ENCODE measurements at regions not wholly inside any gene's neighbourhood (a gene's known extent, or its start where the extent isn't known, plus 50 kb on each side); places are given as distances from the start of the nearest gene placed in this dataset.
"Not testable (repeated sequence)": the region's sequence is repeated elsewhere in the genome, so short reads cannot be mapped to it uniquely, and the experiment has no call there.

GRCh38 chr9:97186493-97186892 is 121.0 kb upstream of the CCDC180 start:
- no peak overlapping the region for H3K4me3 ChIP-seq (ENCODE audit: low read depth, low read length)

GRCh38 chr9:97182532-97182931 is 124.9 kb upstream of the CCDC180 start:
- H3K4me3 ChIP-seq (ENCODE audit: low read depth, low read length); DNase-seq (ENCODE audit: low read depth): not testable (repeated sequence)

More at GRCh38 chr9:97186493-97186892, 121.0 kb upstream of the CCDC180 start:
- DNase-seq (ENCODE audit: low read depth) = no peak

GRCh38 chr9:97179616-97180015 is 127.8 kb upstream of the CCDC180 start:
- DNase-seq (ENCODE audit: low read depth) = no peak
- H3K4me3 ChIP-seq (ENCODE audit: low read depth, low read length) = no peak overlapping the region

- DNase-seq (ENCODE audit: low read depth) = no peak
- H3K4me3 ChIP-seq (ENCODE audit: low read depth, low read length) = no peak overlapping the region
Measured at GRCh38 chr9:97176206-97176605, 131.3 kb upstream of the CCDC180 start.

- not testable (repeated sequence) for DNase-seq (ENCODE audit: low read depth); H3K4me3 ChIP-seq (ENCODE audit: low read depth, low read length)
Measured at GRCh38 chr9:97168174-97168573, 129.2 kb upstream of the CTSV start.

- not testable (repeated sequence) for H3K4me3 ChIP-seq (ENCODE audit: low read depth, low read length); DNase-seq (ENCODE audit: low read depth)
Measured at GRCh38 chr9:97166496-97167138, 127.7 kb upstream of the CTSV start.

- no peak overlapping the region for H3K4me3 ChIP-seq (ENCODE audit: low read depth, low read length)
- DNase-seq (ENCODE audit: low read depth) = no peak
Measured at GRCh38 chr9:97160255-97160654, 121.3 kb upstream of the CTSV start.

GRCh38 chr9:97158722-97159121 is 119.8 kb upstream of the CTSV start:
- DNase-seq (ENCODE audit: low read depth); H3K4me3 ChIP-seq (ENCODE audit: low read depth, low read length): not testable (repeated sequence)

GRCh38 chr9:97155441-97155840 is 116.5 kb upstream of the CTSV start:
- not testable (repeated sequence) for H3K4me3 ChIP-seq (ENCODE audit: low read depth, low read length); DNase-seq (ENCODE audit: low read depth)

GRCh38 chr9:97153967-97154366 is 115.0 kb upstream of the CTSV start:
- no peak overlapping the region for H3K4me3 ChIP-seq (ENCODE audit: low read depth, low read length)
- DNase-seq (ENCODE audit: low read depth) = no peak

GRCh38 chr9:97153160-97153559 is 114.2 kb upstream of the CTSV start:
- DNase-seq (ENCODE audit: low read depth); H3K4me3 ChIP-seq (ENCODE audit: low read depth, low read length): not testable (repeated sequence)

GRCh38 chr9:97150471-97150870 is 111.5 kb upstream of the CTSV start:
- not testable (repeated sequence) for DNase-seq (ENCODE audit: low read depth)

GRCh38 chr9:97148428-97148827 is 109.5 kb upstream of the CTSV start:
- DNase-seq (ENCODE audit: low read depth); H3K4me3 ChIP-seq (ENCODE audit: low read depth, low read length): not testable (repeated sequence)

More at GRCh38 chr9:97150471-97150870, 111.5 kb upstream of the CTSV start:
- not testable (repeated sequence) for H3K4me3 ChIP-seq (ENCODE audit: low read depth, low read length)

GRCh38 chr9:97145680-97146079 is 106.7 kb upstream of the CTSV start:
- H3K4me3 ChIP-seq (ENCODE audit: low read depth, low read length); DNase-seq (ENCODE audit: low read depth): not testable (repeated sequence)

- DNase-seq (ENCODE audit: low read depth) = no peak
- H3K4me3 ChIP-seq (ENCODE audit: low read depth, low read length) = no peak overlapping the region
Measured at GRCh38 chr9:97140566-97140965, 101.6 kb upstream of the CTSV start.

- DNase-seq (ENCODE audit: low read depth) = no peak
- no peak overlapping the region for H3K4me3 ChIP-seq (ENCODE audit: low read depth, low read length)
Measured at GRCh38 chr9:97136421-97136820, 97.5 kb upstream of the CTSV start.

- H3K4me3 ChIP-seq (ENCODE audit: low read depth, low read length); DNase-seq (ENCODE audit: low read depth): not testable (repeated sequence)
Measured at GRCh38 chr9:97133966-97134365, 95.0 kb upstream of the CTSV start.

- H3K4me3 ChIP-seq (ENCODE audit: low read depth, low read length) = no peak overlapping the region
- no peak for DNase-seq (ENCODE audit: low read depth)
Measured at GRCh38 chr9:97132865-97133264, 93.9 kb upstream of the CTSV start.

GRCh38 chr9:97130864-97131263 is 91.9 kb upstream of the CTSV start:
- not testable (repeated sequence) for DNase-seq (ENCODE audit: low read depth); H3K4me3 ChIP-seq (ENCODE audit: low read depth, low read length)

- DNase-seq (ENCODE audit: low read depth); H3K4me3 ChIP-seq (ENCODE audit: low read depth, low read length): not testable (repeated sequence)
Measured at GRCh38 chr9:97130387-97130786, 91.4 kb upstream of the CTSV start.

GRCh38 chr9:97128919-97129318 is 90.0 kb upstream of the CTSV start:
- DNase-seq (ENCODE audit: low read depth) = no peak
- H3K4me3 ChIP-seq (ENCODE audit: low read depth, low read length) = no peak overlapping the region

Data from skeletal muscle cell (primary cell).